ENCODE measurements at regions not wholly inside any gene's neighbourhood (a gene's known extent, or its start where the extent isn't known, plus 50 kb on each side); places are given as distances from the start of the nearest gene placed in this dataset.

- TF ChIP-seq, protein P1, sequence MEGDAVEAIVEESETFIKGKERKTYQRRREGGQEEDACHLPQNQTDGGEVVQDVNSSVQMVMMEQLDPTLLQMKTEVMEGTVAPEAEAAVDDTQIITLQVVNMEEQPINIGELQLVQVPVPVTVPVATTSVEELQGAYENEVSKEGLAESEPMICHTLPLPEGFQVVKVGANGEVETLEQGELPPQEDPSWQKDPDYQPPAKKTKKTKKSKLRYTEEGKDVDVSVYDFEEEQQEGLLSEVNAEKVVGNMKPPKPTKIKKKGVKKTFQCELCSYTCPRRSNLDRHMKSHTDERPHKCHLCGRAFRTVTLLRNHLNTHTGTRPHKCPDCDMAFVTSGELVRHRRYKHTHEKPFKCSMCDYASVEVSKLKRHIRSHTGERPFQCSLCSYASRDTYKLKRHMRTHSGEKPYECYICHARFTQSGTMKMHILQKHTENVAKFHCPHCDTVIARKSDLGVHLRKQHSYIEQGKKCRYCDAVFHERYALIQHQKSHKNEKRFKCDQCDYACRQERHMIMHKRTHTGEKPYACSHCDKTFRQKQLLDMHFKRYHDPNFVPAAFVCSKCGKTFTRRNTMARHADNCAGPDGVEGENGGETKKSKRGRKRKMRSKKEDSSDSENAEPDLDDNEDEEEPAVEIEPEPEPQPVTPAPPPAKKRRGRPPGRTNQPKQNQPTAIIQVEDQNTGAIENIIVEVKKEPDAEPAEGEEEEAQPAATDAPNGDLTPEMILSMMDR (IDR thresholded peaks at IDR 0.05; ENCODE audit: poor library complexity, severe bottlenecking) = no peak
- TF ChIP-seq EZH2 (IDR thresholded peaks at IDR 0.05; ENCODE audit: borderline replicate concordance, insufficient read depth, low read length, poor library complexity, severe bottlenecking) = no peak
These were observed 370.8 kb upstream of the MEF2C start for GRCh38 chr5:89253666-89254352.

All from neural cell (in vitro differentiated cells).